ENCODE measurements at regions not wholly inside any gene's neighbourhood (a gene's known extent, or its start where the extent isn't known, plus 50 kb on each side); places are given as distances from the start of the nearest gene placed in this dataset.

GRCh38 chr5:152135827-152136226, 211.2 kb upstream of the GLRA1 start:
- Mint-ChIP-seq H3K27me3 (ENCODE audit: unreplicated experiment) (peaks cover 31% of the 10 kb centered on the region), H3K4me1 (ENCODE audit: unreplicated experiment) (no peaks in the 10 kb centered on the region), H3K36me3 (ENCODE audit: unreplicated experiment) (no peaks in the 10 kb centered on the region), H3K4me3 (ENCODE audit: unreplicated experiment) (no peak overlapping the region), H3K9me3 (ENCODE audit: unreplicated experiment) (no peaks in the 10 kb centered on the region), H3K27ac (ENCODE audit: unreplicated experiment) (no peak overlapping the region)
- TF ChIP-seq CTCF (IDR thresholded peaks at IDR 0.05): no peak
- no peak for DNase-seq (ENCODE audit: extremely low spot score, unreplicated experiment)

GRCh38 chr5:152125661-152126205, 201.1 kb upstream of the GLRA1 start:
- H3K4me3 Mint-ChIP-seq (ENCODE audit: unreplicated experiment): no peak overlapping the region
- peaks cover 5% of the 10 kb centered on the region for H3K27me3 Mint-ChIP-seq (ENCODE audit: unreplicated experiment)
- H3K27ac Mint-ChIP-seq (ENCODE audit: unreplicated experiment): no peak overlapping the region
- H3K4me1 Mint-ChIP-seq (ENCODE audit: unreplicated experiment): no peaks in the 10 kb centered on the region
- no peak for TF ChIP-seq CTCF (IDR thresholded peaks at IDR 0.05)
- no peaks in the 10 kb centered on the region for H3K36me3 Mint-ChIP-seq (ENCODE audit: unreplicated experiment)
- DNase-seq (ENCODE audit: extremely low spot score, unreplicated experiment): no peak
- no peaks in the 10 kb centered on the region for H3K9me3 Mint-ChIP-seq (ENCODE audit: unreplicated experiment)

- H3K9me3 Mint-ChIP-seq (ENCODE audit: unreplicated experiment): no peaks in the 10 kb centered on the region
- TF ChIP-seq CTCF (IDR thresholded peaks at IDR 0.05): no peak
- no peaks in the 10 kb centered on the region for H3K36me3 Mint-ChIP-seq (ENCODE audit: unreplicated experiment)
- no peaks in the 10 kb centered on the region for H3K4me1 Mint-ChIP-seq (ENCODE audit: unreplicated experiment)
- DNase-seq (ENCODE audit: extremely low spot score, unreplicated experiment): no peak
- H3K27me3 Mint-ChIP-seq (ENCODE audit: unreplicated experiment): peaks cover 5% of the 10 kb centered on the region
- H3K27ac Mint-ChIP-seq (ENCODE audit: unreplicated experiment): no peak overlapping the region
- no peak overlapping the region for H3K4me3 Mint-ChIP-seq (ENCODE audit: unreplicated experiment)
Measured at GRCh38 chr5:152124409-152125041, 199.9 kb upstream of the GLRA1 start.

DNA sequence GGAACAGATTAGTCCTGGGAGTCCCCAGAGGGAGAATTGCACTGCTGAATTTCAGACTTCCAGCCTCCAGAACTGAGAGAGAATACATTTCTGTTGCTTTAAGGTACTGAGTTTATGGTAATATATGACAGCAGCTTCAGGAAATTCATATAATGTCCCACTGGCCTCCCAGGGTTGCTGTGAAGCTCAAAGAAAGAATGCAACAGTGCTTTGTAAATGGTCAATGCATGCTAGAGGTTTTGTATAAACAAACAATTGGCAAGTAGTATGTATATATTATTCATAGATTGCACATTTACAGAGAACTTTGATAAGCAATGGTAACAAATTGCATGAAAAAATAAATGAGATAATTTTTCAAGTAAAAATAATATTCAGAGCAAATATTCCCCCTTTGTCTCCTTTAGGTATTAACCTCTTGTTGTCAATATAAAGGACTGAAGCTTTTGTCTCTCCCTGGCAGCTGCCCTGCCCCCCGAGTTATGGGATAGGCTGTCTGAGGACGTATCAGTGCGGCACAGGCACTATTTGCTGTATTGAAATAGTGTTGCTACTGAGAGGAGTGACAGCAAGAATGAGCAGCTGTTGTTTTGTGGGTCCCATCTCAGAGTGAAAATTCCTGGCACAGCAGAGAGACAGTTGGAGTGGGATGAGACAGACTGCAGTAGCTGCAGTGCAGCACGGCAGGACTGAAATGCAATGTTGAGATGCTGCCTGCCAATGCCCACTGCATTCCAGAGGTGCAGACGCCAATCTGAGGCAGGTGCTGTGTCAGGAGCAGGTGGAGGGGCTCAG, 194.2 kb upstream of the GLRA1 start:
- H3K9me3 Mint-ChIP-seq (ENCODE audit: unreplicated experiment): no peaks in the 10 kb centered on the region
- H3K4me1 Mint-ChIP-seq (ENCODE audit: unreplicated experiment): no peaks in the 10 kb centered on the region
- H3K27ac Mint-ChIP-seq (ENCODE audit: unreplicated experiment): no peak overlapping the region
- no peaks in the 10 kb centered on the region for H3K36me3 Mint-ChIP-seq (ENCODE audit: unreplicated experiment)
- H3K27me3 Mint-ChIP-seq (ENCODE audit: unreplicated experiment): peaks cover 9% of the 10 kb centered on the region
- no peak for DNase-seq (ENCODE audit: extremely low spot score, unreplicated experiment)
- H3K4me3 Mint-ChIP-seq (ENCODE audit: unreplicated experiment): no peak overlapping the region
- TF ChIP-seq CTCF (IDR thresholded peaks at IDR 0.05): no peak

- TF ChIP-seq CTCF (IDR thresholded peaks at IDR 0.05): no peak
Measured at GRCh38 chr5:152116934-152117333, 192.3 kb upstream of the GLRA1 start.

More at GRCh38 chr5:152116934-152117333, 192.3 kb upstream of the GLRA1 start:
- peaks cover 8% of the 10 kb centered on the region for H3K27me3 Mint-ChIP-seq (ENCODE audit: unreplicated experiment)
- no peaks in the 10 kb centered on the region for H3K36me3 Mint-ChIP-seq (ENCODE audit: unreplicated experiment)
- no peak overlapping the region for H3K4me3 Mint-ChIP-seq (ENCODE audit: unreplicated experiment)
- no peak overlapping the region for H3K27ac Mint-ChIP-seq (ENCODE audit: unreplicated experiment)
- DNase-seq (ENCODE audit: extremely low spot score, unreplicated experiment): no peak
- H3K4me1 Mint-ChIP-seq (ENCODE audit: unreplicated experiment): no peaks in the 10 kb centered on the region
- H3K9me3 Mint-ChIP-seq (ENCODE audit: unreplicated experiment): no peaks in the 10 kb centered on the region

Measured in osteocyte (in vitro differentiated cells).